Osteocyte (in vitro differentiated cells): ENCODE measurements at regions not wholly inside any gene's neighbourhood (a gene's known extent, or its start where the extent isn't known, plus 50 kb on each side); places are given as distances from the start of the nearest gene placed in this dataset.

ENCODE experiments used
- DNase-seq: peaks from one replicate; pipeline ENCODE4 v3.0.0; 2021; ENCODE audit warnings: mixed read lengths; ENCODE audit not compliant: unreplicated experiment; ENCODE audit errors: extremely low spot score
- H3K27ac Mint-ChIP-seq: one replicate; pipeline ENCODE4 v1.8.0; 2021; ENCODE audit warnings: mild to moderate bottlenecking, mixed read lengths; ENCODE audit not compliant: unreplicated experiment
- H3K27me3 Mint-ChIP-seq: one replicate; pipeline ENCODE4 v1.8.0; 2021; ENCODE audit warnings: mixed read lengths; ENCODE audit not compliant: unreplicated experiment
- H3K36me3 Mint-ChIP-seq: one replicate; pipeline ENCODE4 v1.8.0; 2021; ENCODE audit warnings: mixed read lengths; ENCODE audit not compliant: unreplicated experiment
- H3K4me1 Mint-ChIP-seq: one replicate; pipeline ENCODE4 v1.8.0; 2021; ENCODE audit warnings: mixed read lengths; ENCODE audit not compliant: unreplicated experiment
- H3K4me3 Mint-ChIP-seq: one replicate; pipeline ENCODE4 v1.8.0; 2021; ENCODE audit warnings: mild to moderate bottlenecking, moderate library complexity, mixed read lengths; ENCODE audit not compliant: unreplicated experiment
- H3K9me3 Mint-ChIP-seq: one replicate; pipeline ENCODE4 v1.8.0; 2021; ENCODE audit warnings: mixed read lengths; ENCODE audit not compliant: unreplicated experiment
- TF ChIP-seq, protein P1 (sequence below): fragments of 200-600 bp; sonication (generic); IDR thresholded peaks from 2 replicates; pipeline ENCODE4 v1.5.0; 2021; ENCODE audit warnings: antibody characterized with exemption, mild to moderate bottlenecking, moderate library complexity

- Mint-ChIP-seq H3K9me3 (peaks cover 5% of the 10 kb centered on the region), H3K27me3 (no peaks in the 10 kb centered on the region), H3K36me3 (no peaks in the 10 kb centered on the region), H3K27ac (no peak overlapping the region), H3K4me1 (no peaks in the 10 kb centered on the region), H3K4me3 (no peak overlapping the region)
- TF ChIP-seq, protein P1, sequence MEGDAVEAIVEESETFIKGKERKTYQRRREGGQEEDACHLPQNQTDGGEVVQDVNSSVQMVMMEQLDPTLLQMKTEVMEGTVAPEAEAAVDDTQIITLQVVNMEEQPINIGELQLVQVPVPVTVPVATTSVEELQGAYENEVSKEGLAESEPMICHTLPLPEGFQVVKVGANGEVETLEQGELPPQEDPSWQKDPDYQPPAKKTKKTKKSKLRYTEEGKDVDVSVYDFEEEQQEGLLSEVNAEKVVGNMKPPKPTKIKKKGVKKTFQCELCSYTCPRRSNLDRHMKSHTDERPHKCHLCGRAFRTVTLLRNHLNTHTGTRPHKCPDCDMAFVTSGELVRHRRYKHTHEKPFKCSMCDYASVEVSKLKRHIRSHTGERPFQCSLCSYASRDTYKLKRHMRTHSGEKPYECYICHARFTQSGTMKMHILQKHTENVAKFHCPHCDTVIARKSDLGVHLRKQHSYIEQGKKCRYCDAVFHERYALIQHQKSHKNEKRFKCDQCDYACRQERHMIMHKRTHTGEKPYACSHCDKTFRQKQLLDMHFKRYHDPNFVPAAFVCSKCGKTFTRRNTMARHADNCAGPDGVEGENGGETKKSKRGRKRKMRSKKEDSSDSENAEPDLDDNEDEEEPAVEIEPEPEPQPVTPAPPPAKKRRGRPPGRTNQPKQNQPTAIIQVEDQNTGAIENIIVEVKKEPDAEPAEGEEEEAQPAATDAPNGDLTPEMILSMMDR: no peak
- no peak for DNase-seq
These were observed 222.9 kb upstream of the LMO3 start for GRCh38 chr12:16828891-16829290.

DNA sequence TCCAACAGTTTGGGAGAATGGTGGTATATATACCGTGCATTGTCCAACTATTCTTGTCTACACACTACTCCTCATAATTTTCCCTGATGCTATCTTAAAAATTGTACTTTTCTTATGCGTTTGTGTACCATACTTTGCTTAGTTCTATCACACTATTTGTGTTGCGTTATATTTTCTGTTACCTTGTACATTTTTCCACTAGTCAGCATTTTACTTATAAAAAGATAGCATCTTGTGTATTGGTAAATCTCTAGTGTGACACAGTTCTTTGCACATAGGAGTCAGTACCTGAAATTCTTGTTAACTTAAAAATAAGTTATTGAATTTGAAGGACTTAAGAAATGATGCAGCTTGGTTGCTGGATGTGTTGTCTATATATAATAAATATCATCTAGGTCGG, 201.8 kb upstream of the LMO3 start:
- peaks cover 7% of the 10 kb centered on the region for H3K9me3 Mint-ChIP-seq
- no peak overlapping the region for H3K27ac Mint-ChIP-seq
- no peak for DNase-seq

DNA sequence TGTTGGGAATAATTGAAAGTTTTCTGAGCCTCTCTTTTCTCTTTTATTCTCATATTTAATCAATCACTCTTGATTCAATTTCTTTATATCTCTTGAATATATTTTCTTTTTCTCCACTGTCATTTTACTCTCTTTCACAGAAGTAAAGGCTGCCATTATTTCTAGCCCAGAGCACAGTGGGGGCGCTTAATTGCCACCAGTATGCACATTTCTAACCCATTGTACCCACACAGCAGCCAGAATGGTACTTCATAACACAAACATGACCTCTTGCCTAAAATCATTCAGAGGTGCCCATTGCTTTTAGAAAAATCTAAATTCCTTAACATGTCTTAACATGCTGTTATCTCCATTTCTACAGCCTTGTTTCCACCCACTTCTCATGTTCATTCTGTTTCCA, 190.2 kb upstream of the LMO3 start:
- no peak overlapping the region for H3K27ac Mint-ChIP-seq
- no peaks in the 10 kb centered on the region for H3K27me3 Mint-ChIP-seq
- H3K4me1 Mint-ChIP-seq: no peaks in the 10 kb centered on the region
- TF ChIP-seq, protein P1: no peak
- H3K4me3 Mint-ChIP-seq: no peak overlapping the region
- H3K36me3 Mint-ChIP-seq: no peaks in the 10 kb centered on the region
- H3K9me3 Mint-ChIP-seq: no peaks in the 10 kb centered on the region
- no peak for DNase-seq

More for the DNA sequence above, 201.8 kb upstream of the LMO3 start:
- no peaks in the 10 kb centered on the region for H3K27me3 Mint-ChIP-seq
- TF ChIP-seq, protein P1: no peak
- no peak overlapping the region for H3K4me3 Mint-ChIP-seq
- no peaks in the 10 kb centered on the region for H3K36me3 Mint-ChIP-seq
- H3K4me1 Mint-ChIP-seq: no peaks in the 10 kb centered on the region

DNA sequence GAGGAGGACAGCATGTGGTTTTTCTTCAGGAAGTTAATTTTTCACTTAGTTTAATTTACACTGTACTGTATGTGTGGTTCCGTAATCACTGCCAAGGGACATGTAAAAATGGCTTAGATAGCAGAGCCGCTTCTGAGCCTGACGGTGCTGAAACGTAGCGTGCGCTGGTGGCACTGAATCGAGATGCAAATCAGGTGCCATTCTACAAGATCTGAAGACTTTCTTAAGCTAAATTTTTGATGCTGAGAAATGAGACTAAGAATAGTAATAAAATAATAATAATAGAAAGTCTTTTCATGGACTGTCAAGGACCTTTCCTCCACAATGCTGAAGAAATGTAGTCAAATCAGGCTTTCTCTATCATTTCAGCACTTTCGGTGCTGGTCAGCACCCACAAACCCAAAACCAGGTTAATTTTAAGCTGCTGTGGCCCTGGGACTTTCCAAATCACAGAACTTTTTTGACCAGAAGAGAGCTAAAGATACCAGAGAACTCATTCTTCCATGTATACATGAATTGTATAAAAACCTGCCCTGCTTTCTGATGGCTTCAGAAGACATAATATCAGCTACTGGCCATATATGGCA, 183.3 kb upstream of the LMO3 start:
- DNase-seq: no peak
- TF ChIP-seq, protein P1: no peak
- no peaks in the 10 kb centered on the region for H3K9me3 Mint-ChIP-seq
- H3K27ac Mint-ChIP-seq: no peak overlapping the region
- no peaks in the 10 kb centered on the region for H3K4me1 Mint-ChIP-seq
- H3K4me3 Mint-ChIP-seq: no peak overlapping the region
- H3K36me3 Mint-ChIP-seq: no peaks in the 10 kb centered on the region
- no peaks in the 10 kb centered on the region for H3K27me3 Mint-ChIP-seq

DNA sequence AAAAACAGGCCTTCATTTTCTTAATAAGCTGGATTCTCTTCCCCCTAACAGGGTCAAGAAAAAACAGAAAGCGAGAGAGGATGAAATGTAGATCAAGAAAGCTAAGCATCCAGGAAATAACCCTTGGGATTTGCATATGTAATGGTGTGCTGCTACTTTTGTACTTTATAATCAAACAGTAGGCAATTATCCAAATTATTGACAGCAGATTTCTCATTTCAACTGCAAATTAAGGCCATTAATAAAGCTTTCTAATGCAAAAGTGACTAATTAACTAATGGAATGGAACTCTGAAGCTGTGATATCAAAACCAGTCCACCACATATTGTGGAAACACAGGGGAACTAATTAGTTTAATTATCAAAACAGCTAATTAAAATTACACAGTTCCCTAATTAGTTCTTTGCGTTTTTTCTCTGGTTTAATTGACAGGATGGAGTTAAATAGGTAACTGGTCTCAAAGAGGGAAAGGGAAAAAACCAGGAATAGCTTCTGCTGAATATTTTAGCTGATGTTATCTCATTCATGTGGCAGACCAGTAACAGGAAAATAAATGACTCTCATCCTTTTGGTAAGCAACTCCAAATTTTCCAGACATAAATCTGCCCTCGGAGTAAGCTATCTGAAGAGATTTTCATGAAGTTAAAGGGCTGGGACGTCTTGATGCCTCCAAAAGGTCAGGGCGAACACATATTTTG, 182.7 kb upstream of the LMO3 start:
- TF ChIP-seq, protein P1: no peak
- Mint-ChIP-seq H3K27me3 (no peaks in the 10 kb centered on the region), H3K36me3 (no peaks in the 10 kb centered on the region), H3K9me3 (no peaks in the 10 kb centered on the region), H3K4me1 (no peaks in the 10 kb centered on the region), H3K27ac (no peak overlapping the region), H3K4me3 (no peak overlapping the region)
- no peak for DNase-seq
